Activated CD4-positive, CD25-positive, alpha-beta regulatory T cell treated with anti-CD3 and anti-CD28 coated beads, Interleukin-2, amount 50 U/mL, for 24 hours (primary cell): ENCODE measurements at regions not wholly inside any gene's neighbourhood (a gene's known extent, or its start where the extent isn't known, plus 50 kb on each side); places are given as distances from the start of the nearest gene placed in this dataset.

Experiments
- ATAC-seq, 2 donors: fragments of 150-1000 bp; cut with Tn5 transposase; one replicate each; pipeline ENCODE4 v1.10.0; 2021; ENCODE audit warnings: mild to moderate bottlenecking in 1 of 2, moderate library complexity in 1 of 2

- ATAC-seq: no peak
Measured at GRCh38 chr20:58138395-58138794, 90.1 kb downstream of the ANKRD60 start.

- no peak for ATAC-seq
Measured at GRCh38 chr20:58137651-58138265, 90.7 kb downstream of the ANKRD60 start.

DNA sequence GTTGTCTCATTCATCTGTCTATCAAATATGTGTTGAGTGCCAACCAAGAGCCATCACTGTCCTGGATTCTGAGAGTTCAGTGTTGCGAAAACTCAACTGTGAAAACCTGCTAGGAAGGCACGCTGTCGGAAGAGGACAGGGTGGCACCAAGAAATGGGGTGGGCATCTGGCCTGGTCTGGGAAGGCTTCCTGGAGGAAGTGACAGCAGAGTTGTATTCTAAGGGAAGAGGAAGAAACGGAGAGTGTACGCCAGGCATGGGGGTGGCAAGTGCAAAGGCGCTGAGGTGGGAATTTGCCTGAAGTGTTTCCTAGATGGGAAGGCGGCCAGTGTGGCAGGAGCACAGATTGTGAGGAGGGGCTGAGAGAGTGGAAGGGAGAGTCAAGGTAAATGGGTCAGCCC is 91.2 kb downstream of the ANKRD60 start:
- ATAC-seq: no peak

DNA sequence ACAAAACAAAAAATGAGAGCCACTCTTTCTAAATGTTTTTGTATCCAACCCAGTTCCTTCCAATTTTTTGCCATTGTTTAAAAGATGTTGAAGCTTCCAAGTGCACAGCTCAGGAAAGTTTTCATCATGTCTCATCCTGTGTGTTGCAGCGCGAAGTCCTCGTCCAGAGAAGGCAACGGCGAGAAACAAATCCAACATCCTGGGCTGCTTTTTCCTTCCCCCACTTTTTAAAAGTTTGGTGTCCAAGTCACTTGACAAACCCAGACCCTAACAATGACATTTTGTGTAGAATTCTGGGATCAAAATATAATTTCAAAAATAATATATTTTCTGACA is 92.3 kb downstream of the ANKRD60 start:
- no peak for ATAC-seq

DNA sequence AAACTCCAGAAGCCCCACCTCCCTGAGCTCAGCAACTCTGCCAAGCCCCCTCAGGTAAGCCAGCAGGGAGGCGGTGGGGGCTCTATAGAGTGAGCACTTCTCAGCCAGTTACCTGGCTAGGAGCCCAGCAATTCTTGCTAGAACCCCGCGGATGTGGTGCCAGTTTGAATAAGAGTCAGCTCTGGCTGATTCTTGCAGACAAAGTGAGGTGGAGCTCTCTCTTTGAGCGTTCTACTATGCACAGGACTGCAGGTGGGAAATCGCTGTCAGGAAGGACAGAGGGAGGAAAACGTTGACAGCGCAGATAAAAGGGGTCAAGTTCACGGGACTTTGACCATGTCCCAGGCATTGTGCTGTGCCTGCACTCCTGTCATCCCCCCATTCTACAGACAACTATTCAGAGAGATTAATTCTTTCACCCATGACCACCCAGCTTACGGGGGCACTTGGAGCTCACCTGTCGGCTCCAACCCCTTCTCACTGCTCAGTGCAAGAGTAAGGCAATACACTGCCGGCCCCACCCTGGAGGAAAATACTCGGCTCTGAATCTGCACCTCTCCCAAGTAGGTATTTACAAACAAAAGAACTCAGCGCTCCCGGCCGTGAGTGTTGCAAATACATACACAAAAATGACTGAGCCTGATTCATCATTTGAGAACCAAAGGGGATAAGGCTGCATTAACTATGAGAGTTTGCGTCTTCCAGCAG is 92.9 kb downstream of the ANKRD60 start:
- ATAC-seq: no peak

DNA sequence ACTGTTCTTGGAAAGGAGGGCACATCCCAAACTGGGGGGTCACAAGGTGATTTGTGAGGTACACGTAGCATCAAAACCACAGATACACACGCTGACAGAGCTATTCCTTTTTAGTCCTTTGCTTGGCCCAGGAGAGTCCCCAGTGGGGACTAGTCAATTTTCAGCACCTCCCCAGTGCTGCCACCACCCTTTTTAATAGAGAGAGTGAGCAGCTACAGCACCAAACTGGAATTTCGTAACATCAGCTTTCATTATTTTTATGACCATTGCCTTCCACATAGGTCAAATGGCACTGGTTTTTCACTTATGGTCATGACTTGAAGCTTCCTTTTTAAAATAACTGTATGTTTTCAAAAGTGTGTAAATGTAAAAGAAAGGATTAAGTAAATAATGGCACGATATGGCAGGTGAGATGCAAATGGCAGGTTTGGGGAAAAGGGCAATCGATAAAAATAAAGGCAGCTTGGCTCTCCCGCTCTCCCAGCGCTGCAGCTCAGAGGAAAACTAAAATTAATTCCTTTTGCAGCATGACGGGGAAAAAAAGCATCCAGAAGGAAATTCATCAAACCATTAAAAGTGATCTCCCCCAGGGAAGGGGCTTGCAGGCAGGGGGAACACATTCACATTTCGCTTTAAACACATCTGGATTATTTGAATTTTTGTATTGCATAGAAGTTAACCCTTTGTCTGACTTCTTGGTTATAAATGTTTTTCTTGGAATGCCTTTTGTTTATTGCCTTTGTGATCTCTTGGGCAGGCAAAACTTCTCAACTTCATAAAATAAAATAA is 95.2 kb downstream of the ANKRD60 start:
- no peak for ATAC-seq

DNA sequence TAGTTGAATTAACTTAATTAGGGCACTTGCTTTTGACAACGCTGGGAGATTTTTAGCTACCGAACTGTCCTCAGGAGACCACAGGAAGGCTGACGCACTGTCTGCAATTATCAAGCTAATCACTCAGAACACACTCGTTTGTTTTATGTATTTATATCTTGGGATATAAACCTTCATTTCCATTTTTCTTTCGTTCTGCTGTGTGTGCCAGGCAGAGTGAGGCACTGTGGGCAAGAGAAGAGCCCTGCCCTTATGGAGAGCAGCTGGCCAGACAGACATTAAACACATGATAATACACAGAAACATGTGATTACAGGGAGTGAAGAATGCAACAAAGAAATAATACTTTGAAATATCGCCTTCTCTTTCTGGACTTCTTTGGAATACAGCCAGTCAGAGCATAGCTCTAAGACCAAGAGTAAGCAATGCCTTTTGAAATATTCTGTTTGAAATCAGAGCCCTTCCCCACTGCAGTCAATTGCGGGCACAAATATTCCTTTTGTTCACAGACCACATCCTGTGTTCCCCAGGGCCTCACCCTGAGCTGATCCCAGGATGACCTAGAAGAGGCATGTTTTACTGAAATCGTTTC is 96.8 kb downstream of the ANKRD60 start:
- no peak for ATAC-seq

- ATAC-seq: no peak
Measured at GRCh38 chr20:58131151-58131550, 97.3 kb downstream of the ANKRD60 start.

DNA sequence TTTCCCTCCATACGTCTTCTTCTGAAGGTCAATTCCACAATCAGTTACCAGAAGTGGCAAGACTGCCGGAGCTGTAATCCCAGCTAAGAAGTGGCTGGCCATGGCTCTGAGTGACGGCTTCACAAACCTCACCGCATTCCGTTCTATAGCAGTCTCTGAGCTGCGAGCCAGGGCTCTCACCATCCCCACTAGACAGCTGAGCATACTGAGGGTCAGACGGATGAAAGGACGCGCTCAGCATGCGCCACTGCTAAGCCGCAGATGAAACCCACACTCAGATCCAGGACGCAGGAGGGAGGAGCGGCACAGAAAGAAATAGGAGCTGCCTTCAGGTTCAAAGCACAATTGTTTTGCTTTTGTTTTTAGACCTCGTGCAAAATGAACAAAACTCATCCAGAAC is 97.9 kb downstream of the ANKRD60 start:
- ATAC-seq: no peak

GRCh38 chr20:58130156-58130555 is 98.3 kb downstream of the ANKRD60 start:
- no peak for ATAC-seq

- no peak for ATAC-seq
Measured at GRCh38 chr20:58129721-58130151, 98.7 kb downstream of the ANKRD60 start.

GRCh38 chr20:58128635-58129625 is 99.5 kb downstream of the ANKRD60 start:
- no peak for ATAC-seq

- ATAC-seq: no peak
Measured at GRCh38 chr20:58127701-58128111, 100.7 kb downstream of the ANKRD60 start.

GRCh38 chr20:58125726-58126125 is 102.7 kb downstream of the ANKRD60 start:
- no peak for ATAC-seq

GRCh38 chr20:58117944-58118343 is 110.5 kb downstream of the ANKRD60 start:
- ATAC-seq: no peak

- ATAC-seq: no peak
Measured at GRCh38 chr20:58116505-58116904, 111.9 kb downstream of the ANKRD60 start.

DNA sequence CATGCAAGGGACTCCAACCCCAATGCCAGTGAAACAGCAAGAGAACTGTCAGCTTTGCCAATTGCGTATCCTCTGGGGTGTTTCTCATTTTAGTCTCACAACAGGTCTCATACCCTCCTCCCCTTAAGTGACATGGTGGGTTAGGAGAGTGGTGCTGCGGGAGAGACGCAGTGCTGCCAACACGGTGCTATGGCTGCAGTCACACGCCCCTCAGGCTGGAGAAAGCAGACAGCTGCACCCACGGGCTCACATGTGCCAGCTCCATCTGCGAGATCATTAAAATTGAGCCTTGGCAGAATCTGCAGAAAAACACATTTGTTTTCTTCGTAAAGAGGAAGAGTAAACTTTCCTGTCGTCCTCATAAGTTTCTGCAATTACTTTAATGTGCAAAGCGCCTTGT is 114.7 kb downstream of the ANKRD60 start:
- no peak for ATAC-seq

DNA sequence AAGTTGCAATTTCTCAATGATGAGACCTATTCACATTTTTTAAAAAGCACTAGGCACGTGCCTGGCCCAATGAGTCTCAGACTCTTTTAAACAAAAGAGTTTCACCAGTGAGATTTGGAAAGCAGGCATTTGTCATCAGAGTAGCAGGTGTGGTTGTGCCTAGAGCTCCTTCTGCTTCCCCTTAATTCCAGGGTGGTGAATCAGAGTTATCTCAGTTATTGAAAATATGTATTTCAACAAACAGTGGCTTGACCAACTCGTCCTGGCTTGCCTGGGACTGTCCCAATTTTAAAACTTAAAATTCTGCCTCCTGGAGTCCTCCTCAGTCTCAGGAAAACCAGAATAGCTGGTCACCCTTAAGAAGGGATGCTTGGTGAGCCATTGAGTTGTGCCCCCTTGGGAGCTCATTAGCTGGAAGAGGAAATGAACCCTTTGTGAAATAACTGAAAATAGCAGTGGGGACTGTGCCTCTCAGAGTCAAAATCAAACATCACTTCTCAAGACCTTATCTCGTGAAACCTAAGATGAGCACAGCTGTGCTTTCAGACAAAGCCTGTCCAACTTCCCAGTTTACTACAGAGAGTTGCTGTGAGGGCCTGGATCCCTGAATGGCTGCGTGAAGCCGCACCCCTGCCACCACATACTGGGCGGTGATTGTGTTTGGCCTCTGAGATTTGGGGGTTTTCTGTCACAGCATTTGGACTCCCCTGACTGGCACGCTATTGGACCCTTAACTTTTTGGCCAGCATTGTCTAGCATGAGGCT is 116.3 kb downstream of the ANKRD60 start:
- no peak for ATAC-seq

GRCh38 chr20:58111310-58112016 is 117.0 kb downstream of the ANKRD60 start:
- ATAC-seq: no peak

DNA sequence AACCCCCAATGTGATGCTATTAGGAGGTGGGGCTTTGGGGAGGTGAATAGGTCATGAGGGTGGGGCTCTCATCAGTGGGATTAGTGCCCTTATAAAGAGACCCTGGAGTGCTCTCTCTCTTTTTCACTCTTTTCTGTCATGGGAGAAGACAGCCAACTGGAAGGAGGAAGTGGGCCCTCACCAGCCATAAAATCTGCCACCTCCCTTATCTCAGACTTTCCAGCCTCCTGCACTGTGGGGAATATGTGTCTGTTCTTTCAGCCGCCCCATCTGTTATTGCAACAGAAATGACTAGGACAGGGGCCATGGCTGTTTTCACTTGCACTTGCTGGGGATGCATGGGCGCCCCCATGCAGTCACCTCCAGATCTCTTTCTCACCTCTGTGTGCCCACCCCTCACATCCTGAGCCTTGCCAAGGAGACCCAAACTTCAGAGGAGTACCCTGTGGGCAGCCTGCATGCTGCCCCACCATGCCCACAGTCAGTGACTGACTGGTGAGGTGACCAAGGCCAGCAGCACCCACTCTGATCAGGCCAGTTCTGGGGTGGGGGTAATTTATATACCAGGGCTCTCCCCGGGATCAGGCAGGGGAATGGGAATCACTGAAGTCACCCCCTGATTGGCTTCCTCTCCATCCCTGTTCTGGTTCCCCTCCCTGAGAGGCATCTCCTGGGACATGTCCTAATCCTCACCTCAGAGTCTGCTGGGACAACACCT is 118.4 kb downstream of the ANKRD60 start:
- no peak for ATAC-seq
